Fibroblast of lung (primary cell): ENCODE measurements at regions not wholly inside any gene's neighbourhood (a gene's known extent, or its start where the extent isn't known, plus 50 kb on each side); places are given as distances from the start of the nearest gene placed in this dataset.

Source experiments
- DNase-seq, 2 donors: peaks; one replicate each; pipeline versions ENCODE4 v3.0.0 to v3.0.0-alpha.2; 2010; ENCODE audit warnings: low read depth in 2 of 2
- H2AFZ ChIP-seq: 2 replicates; pipeline ENCODE4 v1.5.1; 2012; ENCODE audit warnings: low read length, control low read depth, inconsistent platforms
- H3K27ac ChIP-seq: 2 replicates; pipeline ENCODE4 v1.5.1; 2011; ENCODE audit warnings: low read length, control low read depth; ENCODE audit not compliant: insufficient read depth
- H3K27me3 ChIP-seq: 2 replicates; pipeline ENCODE4 v1.5.1; 2011; ENCODE audit warnings: mild to moderate bottlenecking, low read length; ENCODE audit not compliant: control insufficient read depth, insufficient read depth
- H3K36me3 ChIP-seq: 2 replicates; pipeline ENCODE4 v1.5.1; 2011; ENCODE audit warnings: low read length; ENCODE audit not compliant: control insufficient read depth, insufficient read depth
- H3K4me1 ChIP-seq: 2 replicates; pipeline ENCODE4 v1.5.1; 2011; ENCODE audit warnings: low read length; ENCODE audit not compliant: control insufficient read depth, insufficient read depth; ENCODE audit errors: extremely low read depth
- H3K4me2 ChIP-seq: 2 replicates; pipeline ENCODE4 v1.5.1; 2011; ENCODE audit warnings: low read length, control low read depth; ENCODE audit not compliant: insufficient read depth; ENCODE audit errors: extremely low read depth
- H3K4me3 ChIP-seq, 4 experiments: fragments of 200-600 bp in 1 of 4; sonication (generic) in 1 of 4; replicated peaks in 1 of 4; 2 replicates each; pipeline ENCODE4 v1.5.1; 2011 to 2016; ENCODE audit warnings: low read length in 4 of 4, low read depth in 3 of 4, mild to moderate bottlenecking in 3 of 4, control low read depth in 2 of 4, inconsistent platforms in 1 of 4, mixed read lengths in 1 of 4; ENCODE audit not compliant: insufficient read depth in 1 of 4; ENCODE audit errors: control extremely low read depth in 1 of 4
- H3K79me2 ChIP-seq: 2 replicates; pipeline ENCODE4 v1.5.1; 2012; ENCODE audit warnings: mild to moderate bottlenecking, low read length, inconsistent platforms; ENCODE audit not compliant: control insufficient read depth, insufficient read depth
- H3K9ac ChIP-seq: 2 replicates; pipeline ENCODE4 v1.5.1; 2011; ENCODE audit warnings: mild to moderate bottlenecking, low read length, control low read depth; ENCODE audit not compliant: insufficient read depth
- H3K9me3 ChIP-seq: 2 replicates; pipeline ENCODE4 v1.5.1; 2012; ENCODE audit warnings: low read depth, low read length; ENCODE audit not compliant: control insufficient read depth, insufficient read depth
- H4K20me1 ChIP-seq: 2 replicates; pipeline ENCODE4 v1.5.1; 2011; ENCODE audit warnings: low read length; ENCODE audit not compliant: control insufficient read depth, insufficient read depth; ENCODE audit errors: extremely low read depth
- CTCF ChIP-seq, 2 donors: IDR thresholded peaks in 1 of 2; conservative IDR thresholded peaks in 1 of 2; 1 replicate in 1 of 2; 2 replicates in 1 of 2; pipeline ENCODE4 v1.5.1; 2011 to 2012; ENCODE audit warnings: low read length in 2 of 2, control low read depth in 1 of 2, inconsistent platforms in 1 of 2, low read depth in 1 of 2, mild to moderate bottlenecking in 1 of 2
- EZH2 ChIP-seq: IDR thresholded peaks from 2 replicates; pipeline ENCODE4 v1.5.1; 2012; ENCODE audit warnings: low read length, control low read depth, mild to moderate bottlenecking; ENCODE audit errors: missing control alignments

GRCh38 chr1:194512345-194512744 lies 1325.9 kb upstream of the B3GALT2 start:
- Histone ChIP-seq H3K4me1 (no peaks in the 10 kb centered on the region), H3K4me2 (no peak overlapping the region), H3K79me2 (no peaks in the 10 kb centered on the region), H3K36me3 (no peaks in the 10 kb centered on the region), H3K9me3 (no peaks in the 10 kb centered on the region), H4K20me1 (no peaks in the 10 kb centered on the region), H3K9ac (no peak overlapping the region), H3K27ac (no peak overlapping the region), H3K4me3 (no peak overlapping the region), H3K27me3 (no peaks in the 10 kb centered on the region), H2AFZ (no peak overlapping the region)
- TF ChIP-seq EZH2, result no peak
- no peak for TF ChIP-seq CTCF (conservative IDR thresholded peaks at IDR 0.05 in 1 of 2, IDR thresholded peaks at IDR 0.05 in 1 of 2; ENCODE audit: low read depth in 1 of 2, low read length in 2 of 2)
- no peak for DNase-seq

GRCh38 chr1:194503209-194503608 lies 1316.8 kb upstream of the B3GALT2 start:
- Histone ChIP-seq H3K9ac (no peak overlapping the region), H3K4me2 (no peak overlapping the region), H3K27me3 (no peaks in the 10 kb centered on the region), H3K4me3 (no peak overlapping the region), H3K27ac (no peak overlapping the region), H3K9me3 (no peaks in the 10 kb centered on the region), H3K4me1 (no peaks in the 10 kb centered on the region), H3K36me3 (no peaks in the 10 kb centered on the region), H4K20me1 (no peaks in the 10 kb centered on the region), H3K79me2 (no peaks in the 10 kb centered on the region), H2AFZ (no peak overlapping the region)
- no peak for DNase-seq
- TF ChIP-seq CTCF (conservative IDR thresholded peaks at IDR 0.05 in 1 of 2, IDR thresholded peaks at IDR 0.05 in 1 of 2; ENCODE audit: low read depth in 1 of 2, low read length in 2 of 2) (no peak), EZH2 (no peak)

- no peak overlapping the region for H3K9ac ChIP-seq
- H4K20me1 ChIP-seq, result no peaks in the 10 kb centered on the region
- H3K27ac ChIP-seq, result no peak overlapping the region
- no peaks in the 10 kb centered on the region for H3K9me3 ChIP-seq
- no peak for DNase-seq
- no peak for TF ChIP-seq EZH2
- no peak for TF ChIP-seq CTCF (conservative IDR thresholded peaks at IDR 0.05 in 1 of 2, IDR thresholded peaks at IDR 0.05 in 1 of 2; ENCODE audit: low read depth in 1 of 2, low read length in 2 of 2)
- H3K4me2 ChIP-seq, result no peak overlapping the region
- H3K36me3 ChIP-seq, result no peaks in the 10 kb centered on the region
- H3K79me2 ChIP-seq, result no peaks in the 10 kb centered on the region
- no peaks in the 10 kb centered on the region for H3K4me1 ChIP-seq
- H3K27me3 ChIP-seq, result no peaks in the 10 kb centered on the region
- H2AFZ ChIP-seq, result no peak overlapping the region
- no peak overlapping the region for H3K4me3 ChIP-seq
These were observed 1309.0 kb upstream of the B3GALT2 start for GRCh38 chr1:194495434-194495833.
